Smooth muscle cell (in vitro differentiated cells): ENCODE measurements at regions not wholly inside any gene's neighbourhood (a gene's known extent, or its start where the extent isn't known, plus 50 kb on each side); places are given as distances from the start of the nearest gene placed in this dataset.
A peak's percentile ranks its signal among the peaks of the same experiment; 100 is the strongest.
"Not testable (repeated sequence)": the region's sequence is repeated elsewhere in the genome, so short reads cannot be mapped to it uniquely, and the experiment has no call there.

ENCODE experiments used
- DNase-seq: peaks from one replicate; lab custom pipeline; 2025; ENCODE audit not compliant: unreplicated experiment; lab: John Stamatoyannopoulos, UW
- H2AFZ ChIP-seq: fragments of 200-600 bp; sonication (generic); 2 replicates; pipeline ENCODE4 v1.6.0; 2016; ENCODE audit warnings: antibody characterized with exemption, low read depth, mild to moderate bottlenecking
- H3F3A ChIP-seq: fragments of 200-600 bp; sonication (generic); 2 replicates; pipeline ENCODE4 v1.6.0; 2017; ENCODE audit warnings: antibody characterized with exemption, low read depth
- H3K27ac ChIP-seq: fragments of 200-600 bp; sonication (generic); 2 replicates; pipeline ENCODE4 v1.5.1; 2016; ENCODE audit warnings: low read depth, mild to moderate bottlenecking
- H3K27me3 ChIP-seq: fragments of 200-600 bp; sonication (generic); 2 replicates; pipeline ENCODE4 v1.6.1; 2016; ENCODE audit warnings: low read depth, mild to moderate bottlenecking
- H3K36me3 ChIP-seq: fragments of 200-600 bp; sonication (generic); 2 replicates; pipeline ENCODE4 v1.5.1; 2016; ENCODE audit warnings: low read depth
- H3K4me1 ChIP-seq: fragments of 200-600 bp; sonication (generic); 2 replicates; pipeline ENCODE4 v1.5.1; 2016; ENCODE audit warnings: low read depth
- H3K4me2 ChIP-seq: fragments of 200-600 bp; sonication (generic); 2 replicates; pipeline ENCODE4 v1.6.0; 2016; ENCODE audit warnings: mild to moderate bottlenecking
- H3K4me3 ChIP-seq: fragments of 200-600 bp; sonication (generic); 2 replicates; pipeline ENCODE4 v1.5.1; 2016; ENCODE audit warnings: mild to moderate bottlenecking
- H3K79me2 ChIP-seq: fragments of 200-600 bp; sonication (generic); 2 replicates; pipeline ENCODE4 v1.6.0; 2016; ENCODE audit warnings: low read depth, mild to moderate bottlenecking
- H3K9ac ChIP-seq: fragments of 200-600 bp; sonication (generic); 2 replicates; pipeline ENCODE4 v1.6.0; 2016; ENCODE audit warnings: low read depth
- H3K9me3 ChIP-seq: fragments of 200-600 bp; sonication (generic); replicated peaks from 2 replicates; pipeline ENCODE4 v1.5.1; 2016; ENCODE audit warnings: low read depth
- H4K20me1 ChIP-seq: fragments of 200-600 bp; sonication (generic); 2 replicates; pipeline ENCODE4 v1.6.0; 2016; ENCODE audit warnings: low read depth
- WGBS: methylation state at CpG from one replicate; pipeline ENCODE4 v1.1.7; 2016; ENCODE audit warnings: low lambda C conversion rate; 5-methylcytosine and 5-hydroxymethylcytosine counted together
- TF ChIP-seq, protein P1 (sequence below): fragments of 200-600 bp; sonication (generic); IDR thresholded peaks from 2 replicates; pipeline ENCODE4 v1.5.1; 2017; ENCODE audit warnings: borderline replicate concordance, mild to moderate bottlenecking, antibody characterized with exemption; ENCODE audit not compliant: insufficient read depth, poor library complexity, severe bottlenecking

DNA sequence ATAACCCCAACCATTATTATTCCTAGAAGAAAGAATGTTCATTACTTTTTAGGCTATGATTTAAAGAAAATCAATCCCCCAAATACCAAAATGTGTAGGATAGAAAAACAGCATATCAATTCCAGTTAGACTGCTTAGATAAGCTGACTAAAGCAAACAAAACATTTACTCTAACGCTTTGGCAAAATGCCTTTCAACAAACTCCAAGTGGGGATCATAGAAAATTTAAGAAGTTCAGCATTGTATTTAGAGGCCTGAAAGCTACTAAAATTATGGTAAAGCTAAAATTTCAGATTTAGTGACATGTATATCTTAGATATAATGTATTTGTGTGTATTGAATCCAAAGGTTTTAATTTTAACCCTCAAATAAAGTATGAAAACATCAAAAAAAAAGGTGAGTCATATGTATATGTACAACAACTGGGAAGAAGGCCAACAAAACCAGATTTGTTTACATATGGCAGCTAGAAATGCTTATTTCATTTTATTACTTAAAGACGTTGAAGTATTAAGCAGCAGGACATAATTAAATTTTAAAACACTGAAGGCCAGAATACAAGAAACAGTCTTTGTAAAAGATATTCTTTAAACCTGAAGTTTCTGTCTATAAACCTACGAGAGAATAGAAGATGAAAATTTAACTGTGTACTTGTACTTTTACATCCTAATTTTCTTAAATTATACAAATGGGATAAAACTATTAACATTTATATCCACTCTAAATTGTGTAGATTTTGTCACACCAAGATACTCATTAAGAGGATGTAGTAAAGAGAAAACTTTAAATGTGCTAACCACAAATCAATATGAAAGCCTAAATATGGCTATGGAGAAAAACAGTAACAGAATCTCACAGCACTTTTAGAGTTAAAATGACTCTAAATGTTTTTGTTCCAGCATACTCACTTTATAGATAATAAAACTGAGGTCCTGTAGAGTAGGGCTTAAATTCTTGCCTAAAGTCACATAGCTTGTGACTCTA lies 71.4 kb downstream of the SLC41A2 start:
- no peak overlapping the region for H3K4me3 ChIP-seq
- DNase-seq, result no peak
- TF ChIP-seq, protein P1, sequence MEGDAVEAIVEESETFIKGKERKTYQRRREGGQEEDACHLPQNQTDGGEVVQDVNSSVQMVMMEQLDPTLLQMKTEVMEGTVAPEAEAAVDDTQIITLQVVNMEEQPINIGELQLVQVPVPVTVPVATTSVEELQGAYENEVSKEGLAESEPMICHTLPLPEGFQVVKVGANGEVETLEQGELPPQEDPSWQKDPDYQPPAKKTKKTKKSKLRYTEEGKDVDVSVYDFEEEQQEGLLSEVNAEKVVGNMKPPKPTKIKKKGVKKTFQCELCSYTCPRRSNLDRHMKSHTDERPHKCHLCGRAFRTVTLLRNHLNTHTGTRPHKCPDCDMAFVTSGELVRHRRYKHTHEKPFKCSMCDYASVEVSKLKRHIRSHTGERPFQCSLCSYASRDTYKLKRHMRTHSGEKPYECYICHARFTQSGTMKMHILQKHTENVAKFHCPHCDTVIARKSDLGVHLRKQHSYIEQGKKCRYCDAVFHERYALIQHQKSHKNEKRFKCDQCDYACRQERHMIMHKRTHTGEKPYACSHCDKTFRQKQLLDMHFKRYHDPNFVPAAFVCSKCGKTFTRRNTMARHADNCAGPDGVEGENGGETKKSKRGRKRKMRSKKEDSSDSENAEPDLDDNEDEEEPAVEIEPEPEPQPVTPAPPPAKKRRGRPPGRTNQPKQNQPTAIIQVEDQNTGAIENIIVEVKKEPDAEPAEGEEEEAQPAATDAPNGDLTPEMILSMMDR, result no peak
- H3F3A ChIP-seq, result no peaks in the 10 kb centered on the region
- H3K9me3 ChIP-seq, result no peaks in the 10 kb centered on the region
- 78% methylated on average over 3 of the region's 3 CpGs for WGBS
- H4K20me1 ChIP-seq, result no peaks in the 10 kb centered on the region
- no peak overlapping the region for H2AFZ ChIP-seq
- H3K27ac ChIP-seq, result no peak overlapping the region
- H3K4me1 ChIP-seq, result no peaks in the 10 kb centered on the region
- H3K4me2 ChIP-seq, result no peak overlapping the region
- no peaks in the 10 kb centered on the region for H3K27me3 ChIP-seq
- no peak overlapping the region for H3K9ac ChIP-seq
- no peaks in the 10 kb centered on the region for H3K36me3 ChIP-seq
- no peaks in the 10 kb centered on the region for H3K79me2 ChIP-seq

DNA sequence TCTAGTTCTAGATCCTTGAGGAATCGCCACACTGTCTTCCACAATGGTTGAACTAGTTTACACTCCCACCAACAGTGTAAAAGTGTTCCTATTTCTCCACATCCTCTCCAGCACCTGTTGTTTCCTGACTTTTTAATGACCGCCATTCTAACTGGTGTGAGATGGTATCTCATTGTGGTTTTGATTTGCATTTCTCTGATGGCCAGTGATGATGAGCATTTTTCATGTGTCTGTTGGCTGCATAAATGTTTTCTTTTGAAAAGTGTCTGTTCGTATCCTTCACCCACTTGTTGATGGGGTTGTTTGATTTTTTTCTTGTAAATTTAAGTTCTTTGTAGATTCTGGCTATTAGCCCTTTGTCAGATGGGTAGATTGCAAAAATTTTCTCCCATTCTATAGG lies 79.2 kb downstream of the SLC41A2 start:
- not testable (repeated sequence) for H3K4me1 ChIP-seq, H4K20me1 ChIP-seq, H3K79me2 ChIP-seq, H3K9ac ChIP-seq, H3K27me3 ChIP-seq, DNase-seq, H3K9me3 ChIP-seq, H3K4me3 ChIP-seq, H3K4me2 ChIP-seq, H2AFZ ChIP-seq, H3K27ac ChIP-seq, H3F3A ChIP-seq, H3K36me3 ChIP-seq
- 89% methylated on average over 3 of the region's 3 CpGs for WGBS

DNA sequence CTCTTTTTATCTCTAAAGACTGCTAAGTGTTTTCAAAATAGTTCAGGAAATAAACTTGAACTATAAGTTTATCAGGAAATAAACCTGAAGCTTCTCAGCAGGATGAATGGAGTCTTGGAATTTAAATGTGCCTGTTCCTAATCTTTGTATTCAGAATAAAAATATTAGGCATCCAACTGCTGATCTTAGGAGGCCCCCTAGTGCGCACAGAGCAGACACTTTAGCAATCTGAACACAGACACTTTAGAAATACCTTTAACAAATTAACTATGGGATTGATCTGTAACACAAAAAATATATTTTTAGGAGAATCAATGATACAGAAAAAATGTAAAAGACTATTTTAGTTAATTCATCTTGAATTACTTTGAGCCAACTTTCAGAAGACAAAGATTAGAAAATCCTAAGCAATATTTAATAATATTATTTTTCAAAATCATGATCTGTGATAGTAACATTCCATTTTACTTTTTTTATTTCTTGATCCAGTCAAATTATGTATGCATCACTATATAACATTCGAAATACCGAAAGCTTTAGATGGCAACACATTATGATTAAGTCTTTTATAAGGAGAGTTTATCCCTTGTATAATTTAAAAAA lies 80.9 kb downstream of the SLC41A2 start:
- DNase-seq, result no peak
- no peaks in the 10 kb centered on the region for H3K4me1 ChIP-seq
- no peaks in the 10 kb centered on the region for H3K79me2 ChIP-seq
- TF ChIP-seq, protein P1, result peak; percentile 71
- no peak overlapping the region for H3K4me2 ChIP-seq
- H3F3A ChIP-seq, result no peaks in the 10 kb centered on the region
- H2AFZ ChIP-seq, result no peak overlapping the region
- no peaks in the 10 kb centered on the region for H3K27me3 ChIP-seq
- no peaks in the 10 kb centered on the region for H3K36me3 ChIP-seq
- no peak overlapping the region for H3K9ac ChIP-seq
- H4K20me1 ChIP-seq, result no peaks in the 10 kb centered on the region
- 83% methylated on average over 3 of the region's 3 CpGs for WGBS
- no peak overlapping the region for H3K27ac ChIP-seq
- peaks cover 3% of the 10 kb centered on the region for H3K9me3 ChIP-seq
- no peak overlapping the region for H3K4me3 ChIP-seq

DNA sequence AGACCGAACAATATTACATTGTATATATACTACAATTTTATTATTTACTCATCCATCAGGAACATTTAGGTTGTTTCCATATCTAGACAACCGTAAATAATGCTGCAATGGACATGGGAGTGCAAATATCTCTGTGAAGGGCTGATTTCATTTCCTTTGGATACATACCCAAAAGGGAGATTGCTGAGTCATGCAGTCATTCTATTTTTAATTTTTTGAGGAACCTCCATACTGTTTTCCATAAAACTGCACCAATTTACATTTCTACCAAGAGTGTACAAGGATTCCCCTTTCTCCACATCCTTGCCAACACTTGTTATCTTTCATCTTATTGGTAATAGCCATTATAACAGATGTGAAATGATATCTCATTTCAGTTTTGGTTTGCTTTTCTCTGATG lies 84.7 kb downstream of the SLC41A2 start:
- Histone ChIP-seq H3K4me2 (no peak overlapping the region), H3K27me3 (no peaks in the 10 kb centered on the region), H3K9ac (no peak overlapping the region), H2AFZ (no peak overlapping the region), H3K27ac (no peak overlapping the region), H3F3A (no peaks in the 10 kb centered on the region), H3K9me3 (peaks cover 3% of the 10 kb centered on the region), H3K4me1 (no peaks in the 10 kb centered on the region), H3K4me3 (no peak overlapping the region), H3K79me2 (no peaks in the 10 kb centered on the region), H3K36me3 (no peaks in the 10 kb centered on the region), H4K20me1 (no peaks in the 10 kb centered on the region)
- no peak for DNase-seq
- TF ChIP-seq, protein P1, result no peak
- WGBS, result 92% methylated on average over 2 of the region's 2 CpGs
